GM23338 (cell line): ENCODE measurements at regions not wholly inside any gene's neighbourhood (a gene's known extent, or its start where the extent isn't known, plus 50 kb on each side); places are given as distances from the start of the nearest gene placed in this dataset.

ENCODE experiments used
- ATAC-seq: fragments of 200-7000 bp; cut with Tn5 transposase; 3 replicates; pipeline ENCODE4 v1.9.1; 2020
- DNase-seq: peaks from one replicate; pipeline ENCODE4 v3.0.0-alpha.2; 2015; ENCODE audit warnings: low spot score
- H2AFZ ChIP-seq: fragments of 200-600 bp; sonication (generic); 2 replicates; pipeline ENCODE4 v1.8.0; 2016; ENCODE audit warnings: antibody characterized with exemption, mild to moderate bottlenecking, moderate library complexity
- H3F3A ChIP-seq: fragments of 200-600 bp; sonication (generic); replicated peaks from 2 replicates; pipeline ENCODE4 v1.8.0; 2017; ENCODE audit warnings: antibody characterized with exemption, mixed run types, low read depth
- H3K27ac ChIP-seq: fragments of 200-600 bp; sonication (generic); 2 replicates; pipeline ENCODE4 v1.6.1; 2016; ENCODE audit warnings: low read depth
- H3K27me3 ChIP-seq: fragments of 200-600 bp; sonication (generic); 2 replicates; pipeline ENCODE4 v1.8.0; 2016; ENCODE audit warnings: mild to moderate bottlenecking, mixed run types, moderate library complexity; ENCODE audit not compliant: insufficient read depth
- H3K36me3 ChIP-seq: fragments of 200-600 bp; sonication (generic); 2 replicates; pipeline ENCODE4 v1.8.0; 2016; ENCODE audit warnings: mild to moderate bottlenecking; ENCODE audit not compliant: insufficient read depth
- H3K4me1 ChIP-seq: fragments of 200-600 bp; sonication (generic); 2 replicates; pipeline ENCODE4 v1.8.0; 2016; ENCODE audit warnings: mild to moderate bottlenecking, moderate library complexity; ENCODE audit not compliant: insufficient read depth
- H3K4me2 ChIP-seq: fragments of 200-600 bp; sonication (generic); 2 replicates; pipeline ENCODE4 v1.7.1; 2017; ENCODE audit warnings: mixed run types
- H3K4me3 ChIP-seq: fragments of 200-600 bp; sonication (generic); 2 replicates; pipeline ENCODE4 v1.6.1; 2016; ENCODE audit warnings: mixed run types
- H3K79me2 ChIP-seq: fragments of 200-600 bp; sonication (generic); replicated peaks from 2 replicates; pipeline ENCODE4 v1.8.0; 2017; ENCODE audit warnings: mild to moderate bottlenecking; ENCODE audit not compliant: insufficient read depth
- H3K9me2 ChIP-seq: fragments of 200-600 bp; sonication (generic); 2 replicates; pipeline ENCODE4 v1.8.0; 2017; ENCODE audit not compliant: insufficient read depth
- H4K20me1 ChIP-seq: fragments of 200-600 bp; sonication (generic); replicated peaks from 2 replicates; pipeline ENCODE4 v1.8.0; 2017; ENCODE audit warnings: mild to moderate bottlenecking; ENCODE audit not compliant: insufficient read depth
- H3K27ac Mint-ChIP-seq: 2 replicates; pipeline ENCODE4 v1.8.0; 2020; ENCODE audit warnings: inconsistent platforms, mild to moderate bottlenecking, moderate library complexity, mixed read lengths
- H3K27me3 Mint-ChIP-seq: 3 replicates; pipeline ENCODE4 v1.8.0; 2022; ENCODE audit warnings: low read depth, mild to moderate bottlenecking, moderate library complexity, mixed read lengths, inconsistent platforms; ENCODE audit not compliant: insufficient read depth, poor library complexity
- H3K36me3 Mint-ChIP-seq: 3 replicates; pipeline ENCODE4 v1.8.0; 2021; ENCODE audit warnings: low read depth, mild to moderate bottlenecking, inconsistent platforms, moderate library complexity, mixed read lengths
- H3K4me1 Mint-ChIP-seq: 3 replicates; pipeline ENCODE4 v1.8.0; 2020; ENCODE audit warnings: mild to moderate bottlenecking, inconsistent platforms, mixed read lengths
- H3K4me3 Mint-ChIP-seq: 3 replicates; pipeline ENCODE4 v1.8.0; 2021; ENCODE audit warnings: moderate library complexity, mild to moderate bottlenecking, inconsistent platforms, mixed read lengths
- H3K9me3 Mint-ChIP-seq: 3 replicates; pipeline ENCODE4 v1.8.0; 2020; ENCODE audit warnings: moderate library complexity, mild to moderate bottlenecking, inconsistent platforms, mixed read lengths
- CREB1 ChIP-seq: fragments of 250-450 bp; sonication (Bioruptor Pico); IDR thresholded peaks from 2 replicates; pipeline ENCODE4 v1.5.0; 2020; ENCODE audit warnings: low read depth, mild to moderate bottlenecking, moderate library complexity
- EZH2 ChIP-seq: fragments of 200-600 bp; sonication (generic); IDR thresholded peaks from one replicate; pipeline ENCODE4 v1.8.0; 2017; ENCODE audit warnings: antibody characterized with exemption, mild to moderate bottlenecking, low read depth; ENCODE audit not compliant: unreplicated experiment
- EZH2phosphoT487 ChIP-seq: fragments of 200-600 bp; sonication (generic); IDR thresholded peaks from one replicate; pipeline ENCODE4 v1.8.1; 2018; ENCODE audit warnings: antibody characterized with exemption; ENCODE audit not compliant: unreplicated experiment
- JUNB ChIP-seq: IDR thresholded peaks from one replicate; pipeline ENCODE4 v1.6.1; 2016; ENCODE audit warnings: antibody characterized with exemption; ENCODE audit not compliant: unreplicated experiment
- NANOG ChIP-seq: IDR thresholded peaks from 2 replicates; pipeline ENCODE4 v1.6.1; 2016; ENCODE audit warnings: antibody characterized with exemption, borderline replicate concordance
- POLR2AphosphoS5 ChIP-seq: IDR thresholded peaks from 2 replicates; pipeline ENCODE4 v1.6.1; 2016; ENCODE audit warnings: antibody characterized with exemption, low read depth
- STAT1 ChIP-seq: IDR thresholded peaks from one replicate; pipeline ENCODE4 v1.6.1; 2016; ENCODE audit warnings: antibody characterized with exemption; ENCODE audit not compliant: unreplicated experiment
- ZNF114 ChIP-seq: fragments of 250-450 bp; sonication (Bioruptor Pico); IDR thresholded peaks from 2 replicates; pipeline ENCODE4 v1.5.0; 2020; ENCODE audit warnings: mild to moderate bottlenecking, moderate library complexity
- ZNF331 ChIP-seq: fragments of 250-450 bp; sonication (Bioruptor Pico); IDR thresholded peaks from 2 replicates; pipeline ENCODE4 v1.5.0; 2020; ENCODE audit warnings: low read depth, mild to moderate bottlenecking, moderate library complexity
- TF ChIP-seq, protein P1 (sequence below): fragments of 250-450 bp; sonication (Bioruptor Pico); IDR thresholded peaks from 2 replicates; pipeline ENCODE4 v1.5.0; 2020; ENCODE audit warnings: mild to moderate bottlenecking, moderate library complexity
- TF ChIP-seq, protein P2 (sequence below): IDR thresholded peaks from 2 replicates; pipeline ENCODE4 v1.6.1; 2016; ENCODE audit warnings: antibody characterized with exemption
- TF ChIP-seq, protein P3 (sequence below), 2 experiments: fragments of 200-600 bp in 1 of 2; sonication (generic) in 1 of 2; conservative IDR thresholded peaks; 2 replicates each; pipeline versions ENCODE4 v1.5.1 to v1.6.1; 2016 to 2017; ENCODE audit warnings: antibody characterized with exemption in 2 of 2, low read depth in 2 of 2, mild to moderate bottlenecking in 2 of 2, moderate library complexity in 1 of 2
- TF ChIP-seq, protein P4 (sequence below): IDR thresholded peaks from one replicate; pipeline ENCODE4 v1.6.1; 2018; ENCODE audit warnings: antibody characterized with exemption; ENCODE audit not compliant: unreplicated experiment

DNA sequence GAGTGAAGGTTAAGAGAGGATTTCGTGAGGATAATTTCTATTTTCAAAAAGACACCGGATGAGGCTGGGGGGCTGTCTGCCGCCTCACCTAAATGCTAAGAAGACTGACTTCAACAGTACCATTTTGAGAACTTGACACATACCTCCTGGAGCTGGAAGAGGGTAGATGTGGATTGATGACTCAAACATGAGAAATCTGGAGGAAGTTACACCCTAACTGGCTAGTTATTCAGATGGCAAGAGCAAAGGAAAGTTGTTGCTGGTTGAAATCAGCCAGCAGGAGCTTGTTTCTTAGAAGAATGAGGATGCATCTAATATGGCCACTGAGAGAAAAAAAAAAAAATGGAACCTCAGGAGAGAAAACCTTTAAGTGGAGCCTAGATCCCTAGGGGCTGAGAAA is 76.2 kb upstream of the KIAA1217 start:
- no peak overlapping the region for H3K4me3 ChIP-seq
- H3F3A ChIP-seq: no peaks in the 10 kb centered on the region
- no peak for ATAC-seq
- H3K9me2 ChIP-seq: no peaks in the 10 kb centered on the region
- no peak overlapping the region for H3K27ac Mint-ChIP-seq
- H3K4me1 Mint-ChIP-seq: peaks cover 8% of the 10 kb centered on the region; the same call in 2 of the 3 replicates
- H2AFZ ChIP-seq: no peak overlapping the region
- no peaks in the 10 kb centered on the region for H3K36me3 ChIP-seq
- H3K4me1 ChIP-seq: peaks cover 8% of the 10 kb centered on the region; the same call in 1 of the 2 replicates
- DNase-seq: no peak
- no peaks in the 10 kb centered on the region for H3K79me2 ChIP-seq
- H3K27me3 ChIP-seq: no peaks in the 10 kb centered on the region
- H4K20me1 ChIP-seq: no peaks in the 10 kb centered on the region
- no peaks in the 10 kb centered on the region for H3K36me3 Mint-ChIP-seq
- no peak overlapping the region for H3K4me2 ChIP-seq
- H3K4me3 Mint-ChIP-seq: no peak overlapping the region
- H3K27me3 Mint-ChIP-seq: no peaks in the 10 kb centered on the region
- H3K27ac ChIP-seq: no peak overlapping the region
- no peak for TF ChIP-seq STAT1
- TF ChIP-seq, protein P1, sequence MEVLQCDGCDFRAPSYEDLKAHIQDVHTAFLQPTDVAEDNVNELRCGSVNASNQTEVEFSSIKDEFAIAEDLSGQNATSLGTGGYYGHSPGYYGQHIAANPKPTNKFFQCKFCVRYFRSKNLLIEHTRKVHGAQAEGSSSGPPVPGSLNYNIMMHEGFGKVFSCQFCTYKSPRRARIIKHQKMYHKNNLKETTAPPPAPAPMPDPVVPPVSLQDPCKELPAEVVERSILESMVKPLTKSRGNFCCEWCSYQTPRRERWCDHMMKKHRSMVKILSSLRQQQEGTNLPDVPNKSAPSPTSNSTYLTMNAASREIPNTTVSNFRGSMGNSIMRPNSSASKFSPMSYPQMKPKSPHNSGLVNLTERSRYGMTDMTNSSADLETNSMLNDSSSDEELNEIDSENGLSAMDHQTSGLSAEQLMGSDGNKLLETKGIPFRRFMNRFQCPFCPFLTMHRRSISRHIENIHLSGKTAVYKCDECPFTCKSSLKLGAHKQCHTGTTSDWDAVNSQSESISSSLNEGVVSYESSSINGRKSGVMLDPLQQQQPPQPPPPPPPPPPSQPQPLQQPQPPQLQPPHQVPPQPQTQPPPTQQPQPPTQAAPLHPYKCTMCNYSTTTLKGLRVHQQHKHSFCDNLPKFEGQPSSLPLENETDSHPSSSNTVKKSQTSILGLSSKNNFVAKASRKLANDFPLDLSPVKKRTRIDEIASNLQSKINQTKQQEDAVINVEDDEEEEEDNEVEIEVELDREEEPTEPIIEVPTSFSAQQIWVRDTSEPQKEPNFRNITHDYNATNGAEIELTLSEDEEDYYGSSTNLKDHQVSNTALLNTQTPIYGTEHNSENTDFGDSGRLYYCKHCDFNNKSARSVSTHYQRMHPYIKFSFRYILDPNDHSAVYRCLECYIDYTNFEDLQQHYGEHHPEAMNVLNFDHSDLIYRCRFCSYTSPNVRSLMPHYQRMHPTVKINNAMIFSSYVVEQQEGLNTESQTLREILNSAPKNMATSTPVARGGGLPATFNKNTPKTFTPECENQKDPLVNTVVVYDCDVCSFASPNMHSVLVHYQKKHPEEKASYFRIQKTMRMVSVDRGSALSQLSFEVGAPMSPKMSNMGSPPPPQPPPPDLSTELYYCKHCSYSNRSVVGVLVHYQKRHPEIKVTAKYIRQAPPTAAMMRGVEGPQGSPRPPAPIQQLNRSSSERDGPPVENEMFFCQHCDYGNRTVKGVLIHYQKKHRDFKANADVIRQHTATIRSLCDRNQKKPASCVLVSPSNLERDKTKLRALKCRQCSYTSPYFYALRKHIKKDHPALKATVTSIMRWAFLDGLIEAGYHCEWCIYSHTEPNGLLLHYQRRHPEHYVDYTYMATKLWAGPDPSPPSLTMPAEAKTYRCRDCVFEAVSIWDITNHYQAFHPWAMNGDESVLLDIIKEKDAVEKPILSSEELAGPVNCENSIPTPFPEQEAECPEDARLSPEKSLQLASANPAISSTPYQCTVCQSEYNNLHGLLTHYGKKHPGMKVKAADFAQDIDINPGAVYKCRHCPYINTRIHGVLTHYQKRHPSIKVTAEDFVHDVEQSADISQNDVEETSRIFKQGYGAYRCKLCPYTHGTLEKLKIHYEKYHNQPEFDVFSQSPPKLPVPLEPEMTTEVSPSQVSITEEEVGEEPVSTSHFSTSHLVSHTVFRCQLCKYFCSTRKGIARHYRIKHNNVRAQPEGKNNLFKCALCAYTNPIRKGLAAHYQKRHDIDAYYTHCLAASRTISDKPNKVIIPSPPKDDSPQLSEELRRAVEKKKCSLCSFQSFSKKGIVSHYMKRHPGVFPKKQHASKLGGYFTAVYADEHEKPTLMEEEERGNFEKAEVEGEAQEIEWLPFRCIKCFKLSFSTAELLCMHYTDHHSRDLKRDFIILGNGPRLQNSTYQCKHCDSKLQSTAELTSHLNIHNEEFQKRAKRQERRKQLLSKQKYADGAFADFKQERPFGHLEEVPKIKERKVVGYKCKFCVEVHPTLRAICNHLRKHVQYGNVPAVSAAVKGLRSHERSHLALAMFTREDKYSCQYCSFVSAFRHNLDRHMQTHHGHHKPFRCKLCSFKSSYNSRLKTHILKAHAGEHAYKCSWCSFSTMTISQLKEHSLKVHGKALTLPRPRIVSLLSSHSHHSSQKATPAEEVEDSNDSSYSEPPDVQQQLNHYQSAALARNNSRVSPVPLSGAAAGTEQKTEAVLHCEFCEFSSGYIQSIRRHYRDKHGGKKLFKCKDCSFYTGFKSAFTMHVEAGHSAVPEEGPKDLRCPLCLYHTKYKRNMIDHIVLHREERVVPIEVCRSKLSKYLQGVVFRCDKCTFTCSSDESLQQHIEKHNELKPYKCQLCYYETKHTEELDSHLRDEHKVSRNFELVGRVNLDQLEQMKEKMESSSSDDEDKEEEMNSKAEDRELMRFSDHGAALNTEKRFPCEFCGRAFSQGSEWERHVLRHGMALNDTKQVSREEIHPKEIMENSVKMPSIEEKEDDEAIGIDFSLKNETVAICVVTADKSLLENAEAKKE: no peak
- TF ChIP-seq, protein P2, sequence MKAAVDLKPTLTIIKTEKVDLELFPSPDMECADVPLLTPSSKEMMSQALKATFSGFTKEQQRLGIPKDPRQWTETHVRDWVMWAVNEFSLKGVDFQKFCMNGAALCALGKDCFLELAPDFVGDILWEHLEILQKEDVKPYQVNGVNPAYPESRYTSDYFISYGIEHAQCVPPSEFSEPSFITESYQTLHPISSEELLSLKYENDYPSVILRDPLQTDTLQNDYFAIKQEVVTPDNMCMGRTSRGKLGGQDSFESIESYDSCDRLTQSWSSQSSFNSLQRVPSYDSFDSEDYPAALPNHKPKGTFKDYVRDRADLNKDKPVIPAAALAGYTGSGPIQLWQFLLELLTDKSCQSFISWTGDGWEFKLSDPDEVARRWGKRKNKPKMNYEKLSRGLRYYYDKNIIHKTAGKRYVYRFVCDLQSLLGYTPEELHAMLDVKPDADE: no peak
- no peak for TF ChIP-seq ZNF331 (CRISPR knock-in tag)
- no peak for TF ChIP-seq EZH2
- TF ChIP-seq NANOG: no peak
- TF ChIP-seq, protein P3, sequence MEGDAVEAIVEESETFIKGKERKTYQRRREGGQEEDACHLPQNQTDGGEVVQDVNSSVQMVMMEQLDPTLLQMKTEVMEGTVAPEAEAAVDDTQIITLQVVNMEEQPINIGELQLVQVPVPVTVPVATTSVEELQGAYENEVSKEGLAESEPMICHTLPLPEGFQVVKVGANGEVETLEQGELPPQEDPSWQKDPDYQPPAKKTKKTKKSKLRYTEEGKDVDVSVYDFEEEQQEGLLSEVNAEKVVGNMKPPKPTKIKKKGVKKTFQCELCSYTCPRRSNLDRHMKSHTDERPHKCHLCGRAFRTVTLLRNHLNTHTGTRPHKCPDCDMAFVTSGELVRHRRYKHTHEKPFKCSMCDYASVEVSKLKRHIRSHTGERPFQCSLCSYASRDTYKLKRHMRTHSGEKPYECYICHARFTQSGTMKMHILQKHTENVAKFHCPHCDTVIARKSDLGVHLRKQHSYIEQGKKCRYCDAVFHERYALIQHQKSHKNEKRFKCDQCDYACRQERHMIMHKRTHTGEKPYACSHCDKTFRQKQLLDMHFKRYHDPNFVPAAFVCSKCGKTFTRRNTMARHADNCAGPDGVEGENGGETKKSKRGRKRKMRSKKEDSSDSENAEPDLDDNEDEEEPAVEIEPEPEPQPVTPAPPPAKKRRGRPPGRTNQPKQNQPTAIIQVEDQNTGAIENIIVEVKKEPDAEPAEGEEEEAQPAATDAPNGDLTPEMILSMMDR (conservative IDR thresholded peaks at IDR 0.05; ENCODE audit: low read depth in 2 of 2): no peak
- TF ChIP-seq, protein P4, sequence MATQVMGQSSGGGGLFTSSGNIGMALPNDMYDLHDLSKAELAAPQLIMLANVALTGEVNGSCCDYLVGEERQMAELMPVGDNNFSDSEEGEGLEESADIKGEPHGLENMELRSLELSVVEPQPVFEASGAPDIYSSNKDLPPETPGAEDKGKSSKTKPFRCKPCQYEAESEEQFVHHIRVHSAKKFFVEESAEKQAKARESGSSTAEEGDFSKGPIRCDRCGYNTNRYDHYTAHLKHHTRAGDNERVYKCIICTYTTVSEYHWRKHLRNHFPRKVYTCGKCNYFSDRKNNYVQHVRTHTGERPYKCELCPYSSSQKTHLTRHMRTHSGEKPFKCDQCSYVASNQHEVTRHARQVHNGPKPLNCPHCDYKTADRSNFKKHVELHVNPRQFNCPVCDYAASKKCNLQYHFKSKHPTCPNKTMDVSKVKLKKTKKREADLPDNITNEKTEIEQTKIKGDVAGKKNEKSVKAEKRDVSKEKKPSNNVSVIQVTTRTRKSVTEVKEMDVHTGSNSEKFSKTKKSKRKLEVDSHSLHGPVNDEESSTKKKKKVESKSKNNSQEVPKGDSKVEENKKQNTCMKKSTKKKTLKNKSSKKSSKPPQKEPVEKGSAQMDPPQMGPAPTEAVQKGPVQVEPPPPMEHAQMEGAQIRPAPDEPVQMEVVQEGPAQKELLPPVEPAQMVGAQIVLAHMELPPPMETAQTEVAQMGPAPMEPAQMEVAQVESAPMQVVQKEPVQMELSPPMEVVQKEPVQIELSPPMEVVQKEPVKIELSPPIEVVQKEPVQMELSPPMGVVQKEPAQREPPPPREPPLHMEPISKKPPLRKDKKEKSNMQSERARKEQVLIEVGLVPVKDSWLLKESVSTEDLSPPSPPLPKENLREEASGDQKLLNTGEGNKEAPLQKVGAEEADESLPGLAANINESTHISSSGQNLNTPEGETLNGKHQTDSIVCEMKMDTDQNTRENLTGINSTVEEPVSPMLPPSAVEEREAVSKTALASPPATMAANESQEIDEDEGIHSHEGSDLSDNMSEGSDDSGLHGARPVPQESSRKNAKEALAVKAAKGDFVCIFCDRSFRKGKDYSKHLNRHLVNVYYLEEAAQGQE: no peak
- TF ChIP-seq CREB1 (CRISPR knock-in tag): no peak
- TF ChIP-seq ZNF114: no peak
- TF ChIP-seq POLR2AphosphoS5: no peak
- no peak for TF ChIP-seq EZH2phosphoT487
- TF ChIP-seq JUNB: no peak
- no peaks in the 10 kb centered on the region; the same call in 2 of the 3 replicates for H3K9me3 Mint-ChIP-seq
